HPDE6-E6E7 (cell line): ENCODE measurements at regions not wholly inside any gene's neighbourhood (a gene's known extent, or its start where the extent isn't known, plus 50 kb on each side); places are given as distances from the start of the nearest gene placed in this dataset.

Source experiments
- DNase-seq: peaks from one replicate; pipeline ENCODE4 v3.0.0; 2011; ENCODE audit warnings: missing footprints; ENCODE audit errors: extremely low spot score

DNA sequence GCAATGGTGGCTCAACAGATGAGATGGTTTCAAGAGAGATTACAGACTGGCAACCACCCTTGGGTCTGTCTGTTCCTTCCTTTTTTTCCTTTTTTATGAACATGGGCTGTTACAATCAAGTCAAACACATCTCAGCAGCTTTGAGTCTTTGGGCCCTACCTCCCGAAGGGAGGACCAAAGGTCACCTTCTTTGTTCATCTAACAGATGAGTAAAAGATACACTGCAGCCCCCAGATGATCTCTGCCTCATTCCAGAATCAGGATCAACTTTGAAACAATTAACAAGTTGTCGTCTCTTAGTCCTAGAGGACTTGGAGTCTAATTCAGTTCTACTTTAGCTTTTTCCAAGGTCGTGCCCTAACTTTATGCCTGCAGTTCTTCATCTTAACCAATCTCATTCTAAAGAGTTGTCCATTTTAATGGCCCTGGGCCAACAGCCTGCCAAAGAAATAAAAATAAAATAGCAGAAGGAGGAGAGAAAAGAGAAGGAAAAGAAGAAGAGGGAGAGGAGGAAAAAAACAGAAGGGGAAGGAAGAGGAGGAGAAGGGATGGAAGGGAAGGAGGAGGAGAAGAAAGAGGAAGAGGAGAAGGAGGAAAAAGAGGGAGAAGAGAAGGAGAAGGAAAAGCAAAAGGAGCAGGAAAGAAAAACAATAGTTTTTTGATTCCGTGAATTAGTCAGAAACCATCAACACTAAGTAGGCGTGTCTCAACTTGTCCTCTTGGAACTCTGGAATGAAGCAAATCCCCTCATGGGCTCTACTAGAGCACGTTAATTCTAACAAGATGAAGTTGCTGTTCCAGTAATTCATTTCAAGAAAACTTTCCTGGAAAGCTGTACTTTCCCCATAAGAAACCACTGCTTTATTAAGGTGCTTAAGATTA lies 281.2 kb downstream of the FOXO1 start:
- no peak for DNase-seq

DNA sequence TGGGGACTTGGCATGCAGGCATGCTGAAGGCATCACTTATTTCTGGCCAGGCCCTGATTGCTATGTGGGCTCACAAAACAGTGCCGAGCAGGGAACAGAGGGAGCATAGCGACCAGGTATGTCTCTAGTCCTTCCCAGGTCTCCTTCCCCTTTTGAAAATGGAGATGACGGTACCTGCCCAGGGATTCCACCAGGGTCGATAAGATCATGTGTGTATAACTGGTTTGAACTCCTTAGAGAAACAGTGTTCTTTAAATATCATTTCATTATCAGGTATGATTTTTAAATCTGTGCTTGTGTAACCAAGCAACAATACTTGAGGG lies 280.6 kb downstream of the FOXO1 start:
- DNase-seq: no peak

DNA sequence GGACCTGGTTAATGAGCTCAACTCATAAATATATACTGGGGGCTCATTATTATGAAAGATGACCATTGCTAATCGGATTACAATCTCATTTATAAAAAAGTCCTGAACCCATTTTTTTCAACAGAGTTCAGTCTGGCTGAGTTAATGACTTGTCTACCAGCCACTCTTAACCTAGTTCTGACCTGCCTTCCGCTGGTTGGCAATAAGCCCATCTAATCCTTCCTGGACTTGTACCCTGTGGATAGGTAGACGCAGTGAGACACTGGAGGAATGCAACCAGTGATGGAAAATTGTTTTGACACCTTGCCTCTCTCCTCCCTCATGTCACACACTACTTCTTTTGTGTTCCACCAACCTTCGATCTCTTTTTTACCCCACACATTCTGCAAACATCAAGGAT lies 279.9 kb downstream of the FOXO1 start:
- no peak for DNase-seq

DNA sequence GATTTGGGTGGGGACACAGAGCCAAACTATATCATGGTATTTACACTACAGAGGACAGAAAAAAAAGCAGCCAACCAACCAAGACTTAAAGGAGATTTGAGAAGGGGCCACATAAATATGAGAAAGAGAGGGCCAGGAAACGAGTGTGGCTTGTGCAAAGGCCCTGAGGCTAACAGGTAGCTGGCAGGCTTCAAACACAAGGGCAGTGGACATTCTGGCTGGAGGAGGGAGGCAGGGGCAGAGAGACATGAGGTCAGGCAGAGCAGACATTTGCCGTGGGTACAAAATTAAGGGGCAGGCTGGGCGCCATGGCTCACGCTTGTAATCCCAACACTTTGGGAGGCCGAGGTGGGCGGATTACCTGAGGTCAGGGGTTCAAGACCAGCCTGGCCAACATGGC lies 278.7 kb downstream of the FOXO1 start:
- DNase-seq: no peak

DNA sequence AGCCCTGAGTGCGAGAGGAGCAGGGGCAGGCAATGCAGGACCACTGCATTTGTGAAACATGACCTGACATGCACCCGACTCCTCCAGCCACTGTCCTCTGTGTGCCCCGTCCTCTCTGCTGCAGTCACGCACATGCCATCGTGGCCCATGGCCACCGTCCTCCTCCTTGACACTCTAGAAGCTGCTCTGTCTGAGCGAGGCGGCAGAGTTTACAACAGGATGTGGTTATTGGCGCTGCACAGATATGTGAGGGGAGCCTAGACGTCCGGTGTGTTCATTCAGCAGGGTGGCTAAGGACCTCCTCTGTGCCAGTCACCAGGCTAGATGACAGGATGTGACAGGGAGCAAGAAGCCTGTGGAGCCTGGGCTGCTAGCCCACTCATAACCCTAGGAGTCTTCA lies 277.8 kb downstream of the FOXO1 start:
- DNase-seq: no peak

DNA sequence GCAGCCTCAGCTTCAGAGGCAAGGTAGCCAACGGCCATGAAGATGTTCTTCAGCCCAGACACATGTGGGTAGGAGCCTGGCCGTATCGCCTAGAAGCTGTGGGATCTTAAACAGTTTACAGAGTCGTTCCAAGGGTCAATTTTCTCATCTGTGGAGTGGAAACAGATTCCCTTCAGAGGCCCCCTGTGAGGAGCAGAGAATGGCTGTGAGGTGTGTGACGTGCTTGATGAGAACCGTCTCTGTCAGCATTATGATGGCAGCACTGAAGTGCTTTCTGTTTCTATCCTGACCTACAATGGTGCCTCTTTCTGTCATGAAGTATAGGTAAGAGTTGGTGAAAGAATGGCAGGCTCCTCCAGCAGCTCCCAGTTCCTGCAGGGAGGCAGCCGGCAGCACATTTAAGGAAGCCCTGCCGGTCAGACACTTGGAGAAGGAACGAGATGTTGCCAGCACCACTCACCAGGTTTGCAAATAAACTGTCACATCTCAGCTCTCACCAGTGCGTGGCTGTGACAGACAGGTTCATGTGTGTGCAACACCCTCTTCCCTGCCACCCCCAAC lies 277.3 kb downstream of the FOXO1 start:
- DNase-seq: no peak

DNA sequence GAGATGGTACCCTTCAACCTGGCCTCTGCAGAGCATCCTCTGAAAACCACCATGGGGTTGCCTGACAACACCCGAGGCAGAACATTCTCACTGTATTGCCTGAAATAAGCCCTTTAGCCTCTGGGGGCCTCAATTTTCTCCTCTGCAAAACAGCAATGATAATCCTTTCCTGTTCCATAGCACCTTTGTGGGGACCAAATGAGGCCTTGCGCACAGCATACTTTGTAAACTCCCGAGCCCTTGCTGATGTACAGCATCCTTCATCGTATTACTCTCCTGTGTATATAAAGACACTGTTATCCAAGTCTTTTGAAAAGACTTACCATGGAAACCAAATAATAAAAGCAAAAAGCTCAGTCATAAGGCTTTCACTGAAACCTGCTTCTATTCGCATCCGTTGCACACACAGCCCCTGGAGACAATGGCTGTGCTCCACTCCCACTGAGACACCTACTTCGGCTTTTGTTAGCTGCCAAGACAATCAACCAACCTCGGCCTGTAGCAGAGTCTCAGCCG lies 276.0 kb downstream of the FOXO1 start:
- DNase-seq: no peak

DNA sequence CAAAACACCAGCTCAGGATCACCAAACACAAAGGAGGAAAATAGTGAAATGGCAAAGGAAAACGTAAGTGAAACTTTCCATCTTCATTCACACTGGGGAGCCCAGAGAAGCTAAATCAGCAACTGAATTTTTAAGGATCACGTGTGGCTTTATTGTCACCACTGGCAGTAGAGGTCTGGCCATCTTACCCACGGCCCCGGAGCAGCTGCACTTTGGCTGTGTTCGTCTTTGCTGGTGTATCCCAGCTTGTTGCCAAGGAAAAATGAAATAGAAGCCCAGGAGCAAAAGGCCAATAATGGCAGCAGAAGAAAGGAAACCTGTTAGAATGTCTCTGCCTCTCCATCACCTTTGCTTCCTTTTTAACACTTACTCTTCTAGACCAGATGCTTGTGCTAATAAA lies 274.7 kb downstream of the FOXO1 start:
- DNase-seq: no peak

DNA sequence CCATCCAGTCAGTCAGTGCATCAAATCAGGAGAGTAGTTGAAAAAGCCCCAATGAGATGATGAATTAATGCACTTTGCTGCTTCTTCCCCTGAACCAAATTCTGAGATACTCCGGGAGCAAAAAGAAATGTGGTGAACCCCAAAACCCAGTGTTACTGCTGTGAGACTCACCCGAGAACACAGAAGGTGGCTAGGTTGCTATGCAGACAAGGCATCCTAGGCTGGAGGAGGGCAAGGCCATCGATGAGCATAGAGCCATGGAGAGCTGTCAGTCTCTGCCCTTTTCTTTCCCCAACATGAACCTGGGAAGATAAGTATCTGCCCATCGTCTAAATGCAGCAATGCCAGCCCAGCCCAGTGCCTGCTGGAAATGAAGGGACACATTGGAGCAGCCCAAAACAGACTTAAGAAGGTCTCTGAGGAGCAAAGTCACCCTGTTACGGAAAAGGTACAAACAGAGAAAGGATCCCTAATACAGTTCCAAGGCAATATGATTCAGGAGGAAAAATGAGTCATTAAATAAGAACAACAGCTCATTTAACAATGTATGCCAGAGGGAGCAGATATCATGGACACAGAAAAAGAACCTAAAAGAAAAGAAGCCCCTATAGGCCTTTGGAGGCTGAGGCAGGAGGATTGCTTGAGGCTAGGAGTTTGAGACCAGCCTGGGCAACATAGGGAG lies 272.0 kb downstream of the FOXO1 start:
- DNase-seq: no peak

DNA sequence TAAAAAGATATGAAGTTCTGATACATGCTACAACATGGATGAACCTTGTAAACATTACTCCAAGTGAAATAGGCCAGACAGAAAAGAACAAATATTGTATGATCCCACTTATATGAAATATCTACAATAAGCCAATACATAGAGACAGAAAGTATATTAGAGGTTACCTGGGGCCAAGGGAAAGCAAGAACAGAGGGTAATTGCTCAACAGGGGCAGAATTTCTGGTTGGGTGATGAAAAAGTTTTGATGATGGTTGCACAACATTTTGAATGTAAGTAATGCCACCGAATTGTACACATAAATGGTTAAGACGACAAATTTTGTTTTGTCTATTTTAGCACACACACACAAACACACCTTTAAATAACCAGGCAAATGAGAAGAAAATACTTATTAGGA lies 268.4 kb downstream of the FOXO1 start:
- DNase-seq: no peak

DNA sequence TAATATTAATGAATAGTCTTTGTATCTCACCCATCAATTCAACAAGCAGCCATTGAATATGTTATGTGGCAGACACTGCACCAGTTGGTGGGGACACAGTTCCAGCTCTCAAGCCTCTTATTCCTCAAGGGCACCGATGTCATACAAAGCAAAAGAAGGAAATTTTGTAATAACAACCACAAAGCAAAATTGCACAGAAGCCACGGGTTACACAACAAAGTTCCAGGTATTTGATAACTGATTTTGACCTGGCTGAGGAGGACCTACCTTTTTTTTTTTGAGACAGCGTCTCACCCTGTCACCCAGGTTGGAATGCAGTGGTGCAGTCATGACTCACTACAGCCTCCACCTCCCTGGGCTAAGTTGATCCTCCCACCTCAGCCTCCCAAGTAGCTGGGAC lies 266.7 kb downstream of the FOXO1 start:
- DNase-seq: no peak

DNA sequence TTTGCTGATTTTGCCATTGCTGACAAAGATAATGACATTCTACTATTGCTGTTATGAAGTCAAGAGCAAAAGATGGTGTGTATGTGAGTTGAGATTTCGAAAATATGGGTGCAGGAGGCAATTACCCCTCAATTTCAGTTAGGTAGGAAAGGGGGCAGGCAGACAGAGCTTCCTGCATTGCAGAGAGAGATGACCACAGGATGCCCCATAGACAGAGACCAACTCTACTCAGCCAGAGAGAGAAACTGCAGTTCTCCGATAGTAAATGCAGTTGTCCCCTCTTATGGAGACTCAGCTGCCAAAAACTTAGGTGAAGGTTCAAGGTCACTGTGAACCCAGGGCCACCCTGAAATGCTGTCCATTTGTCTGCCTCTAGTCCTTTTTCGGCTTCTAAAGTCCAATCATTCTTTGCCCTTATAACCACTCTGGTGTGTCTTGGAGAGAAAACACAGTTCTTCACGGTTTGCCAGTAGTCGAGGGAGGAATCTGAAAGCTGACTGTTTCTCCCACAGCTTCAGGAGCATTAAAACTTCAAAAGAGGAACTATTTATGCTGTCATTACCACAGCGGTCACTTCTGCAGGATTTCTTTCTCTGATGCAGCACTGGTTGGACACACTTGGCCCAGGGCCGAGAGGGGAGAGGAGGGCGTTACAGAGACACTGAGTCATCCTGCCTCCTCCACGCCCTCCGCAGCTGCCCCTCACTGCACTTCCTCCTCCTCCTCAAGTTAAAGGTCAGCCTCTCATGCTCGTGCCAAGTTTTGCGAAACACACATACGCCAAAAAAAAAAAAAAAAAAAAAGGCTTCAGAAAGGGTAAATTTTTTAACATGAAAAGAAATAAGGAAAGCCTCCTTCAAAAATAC lies 264.3 kb downstream of the FOXO1 start:
- peak; percentile 42 for DNase-seq

DNA sequence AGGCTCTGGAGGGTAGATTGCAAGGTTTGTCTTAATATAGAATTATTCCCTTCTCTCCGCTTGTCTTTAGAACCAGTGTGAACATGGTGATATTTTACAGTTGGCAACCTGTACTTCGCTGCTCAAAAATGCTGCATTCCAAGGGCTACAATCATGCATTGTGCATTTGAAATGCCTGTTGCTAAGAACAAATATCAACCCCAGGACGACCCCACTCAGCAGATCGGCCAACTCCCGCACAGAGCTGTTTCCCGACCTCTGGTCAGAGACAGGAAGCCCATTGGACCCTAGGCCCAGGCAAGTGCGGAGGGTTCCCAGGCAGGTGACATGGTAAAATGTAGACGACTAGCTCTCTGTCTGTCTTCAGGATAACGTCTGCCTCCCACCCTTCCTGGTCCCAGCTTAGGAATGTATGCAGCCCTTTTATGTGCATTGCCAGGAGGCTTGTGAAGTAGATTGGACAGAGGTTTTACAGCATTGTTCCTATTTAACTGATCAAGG lies 263.5 kb downstream of the FOXO1 start:
- DNase-seq: no peak

DNA sequence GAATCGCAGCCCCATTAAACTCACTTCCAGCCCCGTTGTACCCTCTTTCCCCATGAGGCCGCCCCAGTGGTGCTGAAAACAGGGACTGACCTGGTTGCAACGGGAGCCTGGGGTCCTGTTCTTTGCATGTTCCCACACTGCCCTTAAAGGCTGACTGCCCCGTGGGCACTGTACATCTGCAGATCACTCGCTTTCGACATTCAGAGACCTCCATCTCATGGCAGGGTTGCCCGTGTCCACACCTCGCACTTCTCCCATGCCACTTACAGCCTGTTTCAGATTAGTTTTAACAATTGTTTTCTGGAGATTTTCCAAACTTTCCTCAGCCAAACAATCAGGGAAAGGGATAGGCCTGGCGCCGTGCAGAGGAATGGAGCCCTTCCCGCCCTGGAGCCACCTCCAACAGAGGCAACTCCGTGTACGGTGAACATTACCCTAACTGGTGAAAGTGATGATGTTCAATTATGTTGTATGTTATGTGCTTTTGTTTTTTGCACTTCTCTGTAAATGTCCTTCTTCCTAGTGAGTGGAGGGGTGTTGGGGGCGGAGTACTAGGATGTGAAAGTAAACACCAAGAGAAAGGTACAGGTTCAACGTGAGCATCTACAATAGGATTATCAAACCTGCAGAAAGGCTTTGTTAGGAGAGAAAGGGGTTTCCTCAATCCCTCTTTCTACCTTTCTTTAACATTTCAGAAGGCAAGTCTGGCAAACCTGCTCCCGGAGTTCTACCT lies 262.8 kb downstream of the FOXO1 start:
- DNase-seq: no peak

DNA sequence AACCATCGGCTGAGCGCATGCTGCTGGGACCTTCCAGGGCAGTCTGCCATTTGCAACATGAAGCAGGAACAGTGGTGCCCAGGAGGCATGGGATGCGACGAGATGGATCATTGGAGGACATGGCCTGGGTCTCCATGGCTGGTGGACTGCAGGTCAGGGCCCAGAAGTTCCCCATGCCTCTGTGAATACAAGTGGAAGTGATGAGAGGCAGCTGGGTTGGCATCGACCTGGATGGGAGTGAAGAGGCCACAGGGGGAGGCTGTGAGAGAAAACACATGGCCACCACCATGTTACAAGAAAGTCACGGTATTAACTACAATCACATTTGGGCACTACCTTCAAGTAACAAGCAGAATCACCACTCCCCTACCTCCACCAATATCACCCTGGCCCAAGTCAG lies 262.0 kb downstream of the FOXO1 start:
- no peak for DNase-seq

DNA sequence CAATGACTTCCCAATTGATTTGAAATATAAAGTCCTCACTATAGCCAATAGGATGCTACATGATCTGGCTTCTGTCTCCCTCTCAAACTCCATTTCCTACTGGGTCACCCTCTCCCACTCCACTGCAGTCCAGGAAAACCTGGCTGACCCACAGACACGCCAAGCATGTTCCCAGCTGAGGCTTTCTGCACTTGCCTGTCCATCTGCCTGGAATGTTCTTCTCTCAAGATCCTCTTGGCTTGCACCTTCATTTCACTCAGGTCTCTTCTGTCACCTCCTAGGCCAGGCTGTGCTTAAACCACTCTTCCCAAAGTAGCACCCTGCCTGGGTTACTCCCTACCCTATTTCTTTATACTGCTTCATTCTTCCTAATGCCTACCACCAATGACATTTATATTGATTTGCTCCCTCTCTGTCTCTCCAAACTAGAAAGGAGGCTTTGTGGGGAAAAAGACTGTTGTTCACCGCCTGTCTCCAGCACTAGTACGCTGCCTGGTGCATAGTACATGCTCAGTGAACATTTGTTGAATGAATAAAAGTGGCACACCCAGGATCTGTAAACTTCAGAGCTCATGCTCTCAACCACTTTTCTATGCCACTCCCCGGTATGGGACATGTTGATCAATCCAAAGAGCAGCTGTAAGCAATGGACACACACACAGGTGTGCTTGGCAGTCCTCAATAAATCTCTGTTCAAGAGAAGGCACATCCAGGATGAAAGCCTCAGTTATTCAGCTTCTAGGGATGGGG lies 261.3 kb downstream of the FOXO1 start:
- DNase-seq: no peak

DNA sequence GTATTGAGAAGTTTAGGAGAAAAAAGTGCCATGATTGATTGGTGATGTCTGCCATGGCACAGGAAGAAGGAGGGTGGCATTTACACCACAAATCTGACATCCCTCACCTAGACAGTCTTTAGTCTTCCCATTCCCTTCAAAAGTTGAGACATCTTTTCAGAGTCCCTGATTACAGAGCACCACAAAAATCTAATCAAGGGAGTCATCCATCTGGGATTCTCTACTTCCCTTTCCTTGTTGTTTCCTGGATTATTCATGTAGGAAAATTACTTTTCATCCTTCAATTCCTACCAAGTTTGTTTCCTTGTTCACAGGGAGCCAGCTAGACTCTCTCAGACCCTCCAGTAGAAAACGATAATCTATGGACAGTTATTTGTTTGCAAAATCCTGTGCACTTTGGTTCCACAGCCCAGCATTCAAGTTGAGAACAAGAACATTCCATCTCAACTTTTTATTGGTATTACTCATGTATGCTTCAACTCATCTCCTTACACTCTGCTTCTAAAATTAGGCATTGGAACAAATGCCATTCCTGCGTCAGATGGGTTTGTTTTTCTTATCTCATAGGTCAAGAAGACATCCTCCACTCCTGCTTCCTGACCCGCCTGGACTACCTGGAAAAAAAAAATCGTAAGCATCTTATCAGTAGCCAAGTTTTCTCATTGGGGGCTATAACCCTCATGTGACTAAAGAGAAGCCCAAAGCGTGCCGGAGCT lies 259.9 kb downstream of the FOXO1 start:
- DNase-seq: no peak

DNA sequence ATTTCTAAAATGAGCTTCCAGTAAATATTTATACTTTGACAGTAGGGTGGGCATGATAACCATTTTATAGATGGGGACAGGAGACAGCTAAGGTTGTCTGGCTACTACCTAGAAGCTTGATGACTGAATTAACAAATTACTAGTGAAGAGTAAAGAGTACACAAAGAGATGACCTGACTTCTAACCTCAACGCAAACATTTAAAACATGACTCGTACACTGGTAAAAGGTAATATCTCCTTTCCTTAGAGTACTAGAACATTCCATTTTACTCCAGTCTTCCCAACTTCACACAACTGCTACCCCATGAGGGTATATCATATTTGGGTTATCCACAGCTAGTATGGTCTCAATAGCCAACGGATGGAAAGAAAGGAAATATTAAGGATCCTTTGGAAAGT lies 258.9 kb downstream of the FOXO1 start:
- no peak for DNase-seq

DNA sequence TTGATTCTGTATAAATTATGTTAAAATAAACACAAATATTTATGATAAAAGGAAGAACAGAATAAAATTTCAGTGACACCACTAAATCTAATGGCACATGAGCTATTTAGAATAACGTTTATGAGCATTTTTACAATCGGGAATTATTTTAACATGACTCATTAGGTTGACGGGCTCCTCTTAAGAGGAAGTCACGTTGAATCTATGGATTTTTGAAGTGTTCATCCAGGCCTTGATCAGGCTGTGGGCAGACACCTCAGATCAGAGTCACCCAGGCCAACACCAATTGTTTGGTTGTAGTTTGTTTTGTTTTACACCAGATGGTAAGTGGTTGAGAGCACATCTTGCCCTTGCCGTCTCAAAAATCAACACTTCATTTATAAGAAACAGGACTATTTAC lies 257.8 kb downstream of the FOXO1 start:
- no peak for DNase-seq

DNA sequence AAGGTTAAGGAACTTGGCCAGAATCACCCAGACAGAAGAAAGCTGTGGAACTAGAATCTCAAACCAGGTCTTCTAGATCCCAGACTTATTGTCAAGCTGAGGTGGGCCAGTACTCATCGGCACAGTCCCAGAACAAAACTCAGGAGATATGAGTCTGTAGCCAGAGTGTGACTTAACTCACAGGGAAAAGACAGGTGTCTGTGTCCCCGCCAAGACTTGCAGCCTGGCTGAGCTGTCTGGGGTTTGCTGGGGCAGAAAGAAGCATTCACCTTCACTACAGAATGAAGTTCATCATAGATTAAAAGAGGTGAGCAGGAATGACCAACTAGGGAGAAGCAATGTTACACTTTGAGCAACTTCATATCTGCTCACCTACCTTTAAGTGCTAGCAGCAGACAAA lies 257.2 kb downstream of the FOXO1 start:
- no peak for DNase-seq
